Activated CD4-positive, alpha-beta memory T cell treated with anti-CD3 and anti-CD28 coated beads for 36 hours (primary cell): ENCODE measurements at regions not wholly inside any gene's neighbourhood (a gene's known extent, or its start where the extent isn't known, plus 50 kb on each side); places are given as distances from the start of the nearest gene placed in this dataset.
"Not testable (repeated sequence)": the region's sequence is repeated elsewhere in the genome, so short reads cannot be mapped to it uniquely, and the experiment has no call there.

Experiments used
- CTCF ChIA-PET: fragments of 350-600 bp; sonication (Branson Sonifier 250); formaldehyde crosslinking; loops from one replicate; lab custom pipeline; 2021; ENCODE audit warnings: antibody characterized with exemption, inconsistent platforms; lab: Charles Lee
- POLR2A ChIA-PET: fragments of 350-600 bp; sonication (Branson Sonifier 250); formaldehyde crosslinking; loops from one replicate; lab custom pipeline; 2021; ENCODE audit warnings: antibody characterized with exemption; lab: Charles Lee
- DNase-seq: peaks from one replicate; pipeline ENCODE4 v3.0.0-alpha.2; 2020
- H3K27ac Mint-ChIP-seq: one replicate; pipeline ENCODE4 v1.8.0; 2021; ENCODE audit warnings: mixed read lengths
- H3K27me3 Mint-ChIP-seq: one replicate; pipeline ENCODE4 v1.8.0; 2021; ENCODE audit warnings: mixed read lengths
- H3K36me3 Mint-ChIP-seq: one replicate; pipeline ENCODE4 v1.8.0; 2021; ENCODE audit warnings: mixed read lengths
- H3K4me1 Mint-ChIP-seq: one replicate; pipeline ENCODE4 v1.8.0; 2021; ENCODE audit warnings: low read depth, mixed read lengths
- H3K4me3 Mint-ChIP-seq: one replicate; pipeline ENCODE4 v1.8.0; 2021; ENCODE audit warnings: mild to moderate bottlenecking, mixed read lengths
- H3K9me3 Mint-ChIP-seq: one replicate; pipeline ENCODE4 v1.8.0; 2021; ENCODE audit warnings: mixed read lengths
- intact Hi-C: fragments of 100-400 bp; cut with micrococcal nuclease; formaldehyde crosslinking; loops from one replicate; pipeline ENCODE4 v1.15.1; 2023

GRCh38 chr9:751137-752051, 90.1 kb upstream of the DMRT1 start:
- Mint-ChIP-seq H3K4me3 (no peak overlapping the region), H3K36me3 (no peaks in the 10 kb centered on the region), H3K4me1 (peaks cover 48% of the 10 kb centered on the region), H3K27me3 (peaks cover 4% of the 10 kb centered on the region), H3K27ac (no peak overlapping the region), H3K9me3 (no peaks in the 10 kb centered on the region)
- POLR2A ChIA-PET = no interaction called here
- intact Hi-C loops = loop anchor here (10.0 kb wide), 1 partner anchor 237 kb away; no protein-coding TSS in a partner anchor
- CTCF ChIA-PET = interaction anchor here (0.8 to 1.1 kb wide), 2 partner anchors 136 to 171 kb away, joined by 3 read pairs; no protein-coding TSS in a partner anchor
- DNase-seq = peak; percentile 19

DNA sequence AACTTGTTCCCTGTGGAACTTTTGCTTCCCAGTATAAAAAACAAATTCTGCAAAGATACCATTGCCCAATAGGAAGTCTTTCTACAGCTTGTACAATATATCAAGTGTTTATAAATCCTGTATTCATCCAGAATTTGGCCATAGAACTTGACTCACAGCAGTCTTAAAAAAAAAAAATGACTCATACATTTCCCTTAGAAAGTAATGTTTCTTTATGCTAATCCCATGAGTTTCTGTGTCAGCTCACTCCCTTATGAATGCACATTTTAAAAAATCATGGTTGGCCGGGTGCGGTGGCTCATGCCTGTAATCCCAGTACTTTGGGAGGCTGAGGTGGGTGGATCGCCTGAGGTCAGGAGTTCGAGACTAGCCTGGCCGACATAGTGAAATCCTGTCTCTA, 89.3 kb upstream of the DMRT1 start:
- CTCF ChIA-PET = interaction anchor here (0.8 kb wide), 1 partner anchor 137 kb away, joined by 3 read pairs; no protein-coding TSS in a partner anchor

GRCh38 chr9:752681-753200, 88.8 kb upstream of the DMRT1 start:
- H3K9me3 Mint-ChIP-seq = no peaks in the 10 kb centered on the region
- H3K36me3 Mint-ChIP-seq = no peaks in the 10 kb centered on the region
- DNase-seq = no peak
- ChIA-PET CTCF (no interaction called here), POLR2A (no interaction called here)
- no peak overlapping the region for H3K27ac Mint-ChIP-seq
- H3K27me3 Mint-ChIP-seq = peaks cover 4% of the 10 kb centered on the region
- intact Hi-C loops = loop anchor here (10.0 kb wide), 1 partner anchor 238 kb away; no protein-coding TSS in a partner anchor
- peaks cover 46% of the 10 kb centered on the region for H3K4me1 Mint-ChIP-seq
- no peak overlapping the region for H3K4me3 Mint-ChIP-seq

More for the DNA sequence above, 89.3 kb upstream of the DMRT1 start:
- Mint-ChIP-seq H3K9me3 (no peaks in the 10 kb centered on the region), H3K27me3 (peaks cover 4% of the 10 kb centered on the region), H3K36me3 (no peaks in the 10 kb centered on the region), H3K4me1 (peaks cover 46% of the 10 kb centered on the region), H3K4me3 (no peak overlapping the region), H3K27ac (no peak overlapping the region)
- no peak for DNase-seq
- POLR2A ChIA-PET = no interaction called here
- intact Hi-C loops = loop anchor here (10.0 kb wide), 1 partner anchor 237 kb away; no protein-coding TSS in a partner anchor

GRCh38 chr9:753734-754133, 87.8 kb upstream of the DMRT1 start:
- H3K36me3 Mint-ChIP-seq, H3K4me3 Mint-ChIP-seq, H3K27ac Mint-ChIP-seq, CTCF ChIA-PET, DNase-seq, H3K27me3 Mint-ChIP-seq, H3K9me3 Mint-ChIP-seq, POLR2A ChIA-PET: not testable (repeated sequence)
- intact Hi-C loops = loop anchor here (10.0 kb wide), 1 partner anchor 239 kb away; no protein-coding TSS in a partner anchor
- peaks cover 40% of the 10 kb centered on the region for H3K4me1 Mint-ChIP-seq

GRCh38 chr9:754150-754931, 87.2 kb upstream of the DMRT1 start:
- Mint-ChIP-seq H3K36me3 (no peaks in the 10 kb centered on the region), H3K4me3 (no peak overlapping the region), H3K27me3 (peaks cover 7% of the 10 kb centered on the region), H3K4me1 (peaks cover 34% of the 10 kb centered on the region), H3K27ac (no peak overlapping the region), H3K9me3 (no peaks in the 10 kb centered on the region)
- POLR2A ChIA-PET = no interaction called here
- no peak for DNase-seq
- intact Hi-C loops = loop anchor here (10.0 kb wide), 1 partner anchor 240 kb away; no protein-coding TSS in a partner anchor
- CTCF ChIA-PET = interaction anchor here (1.1 to 1.7 kb wide), 2 partner anchors 10 to 255 kb away, joined by 4 read pairs; no protein-coding TSS in a partner anchor

DNA sequence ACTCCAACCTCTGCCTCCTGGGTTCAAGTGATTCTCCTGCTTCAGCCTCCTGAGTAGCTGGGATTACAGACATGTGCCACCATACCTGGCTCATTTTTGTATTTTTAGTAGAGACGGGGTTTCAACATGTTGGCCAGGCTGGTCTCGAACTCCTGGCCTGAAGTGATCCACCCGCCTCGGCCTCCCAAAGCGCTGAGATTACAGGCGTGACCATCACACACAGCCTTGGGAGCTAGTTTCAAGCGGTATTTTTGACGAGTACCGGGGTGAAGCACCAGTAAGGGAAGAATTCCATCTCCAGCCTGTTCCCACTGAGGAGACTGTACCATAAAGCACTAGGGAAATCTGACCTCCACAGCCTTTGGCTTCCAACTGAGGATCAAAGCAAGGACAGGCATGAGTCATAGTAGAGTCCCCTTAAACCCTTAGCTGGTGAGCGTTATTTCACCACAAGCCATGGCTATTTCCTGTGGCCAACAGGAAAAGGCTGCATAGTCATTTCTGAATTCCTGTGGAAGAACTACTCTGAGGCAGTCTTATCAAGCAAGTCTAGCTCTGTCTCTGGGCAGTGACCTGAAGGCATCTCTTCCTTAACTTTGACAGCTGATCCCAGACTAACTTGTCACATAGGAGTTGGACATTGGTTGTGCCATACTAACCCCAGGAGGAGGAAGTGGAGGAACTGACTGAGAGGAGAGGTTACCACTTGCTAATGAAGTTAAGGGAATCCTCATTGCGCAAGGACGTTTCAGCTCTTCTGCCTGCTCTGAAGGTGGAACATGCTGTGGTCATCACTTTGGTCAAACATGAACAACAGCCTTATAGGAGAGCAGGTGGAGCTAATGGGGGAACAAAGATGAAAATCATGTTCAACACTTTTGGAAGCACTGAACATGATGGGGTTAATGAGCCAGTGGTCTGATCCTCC, 85.8 kb upstream of the DMRT1 start:
- Mint-ChIP-seq H3K4me3 (no peak overlapping the region), H3K36me3 (no peaks in the 10 kb centered on the region), H3K4me1 (peaks cover 22% of the 10 kb centered on the region), H3K27ac (no peak overlapping the region), H3K27me3 (peaks cover 9% of the 10 kb centered on the region), H3K9me3 (no peaks in the 10 kb centered on the region)
- ChIA-PET POLR2A (no interaction called here), CTCF (interaction anchor here (1.1 to 1.7 kb wide), 2 partner anchors 9 to 254 kb away, joined by 4 read pairs; no protein-coding TSS in a partner anchor)
- DNase-seq = peak; percentile 23
- intact Hi-C loops = loop anchor here (10.0 kb wide), 1 partner anchor 241 kb away; no protein-coding TSS in a partner anchor

DNA sequence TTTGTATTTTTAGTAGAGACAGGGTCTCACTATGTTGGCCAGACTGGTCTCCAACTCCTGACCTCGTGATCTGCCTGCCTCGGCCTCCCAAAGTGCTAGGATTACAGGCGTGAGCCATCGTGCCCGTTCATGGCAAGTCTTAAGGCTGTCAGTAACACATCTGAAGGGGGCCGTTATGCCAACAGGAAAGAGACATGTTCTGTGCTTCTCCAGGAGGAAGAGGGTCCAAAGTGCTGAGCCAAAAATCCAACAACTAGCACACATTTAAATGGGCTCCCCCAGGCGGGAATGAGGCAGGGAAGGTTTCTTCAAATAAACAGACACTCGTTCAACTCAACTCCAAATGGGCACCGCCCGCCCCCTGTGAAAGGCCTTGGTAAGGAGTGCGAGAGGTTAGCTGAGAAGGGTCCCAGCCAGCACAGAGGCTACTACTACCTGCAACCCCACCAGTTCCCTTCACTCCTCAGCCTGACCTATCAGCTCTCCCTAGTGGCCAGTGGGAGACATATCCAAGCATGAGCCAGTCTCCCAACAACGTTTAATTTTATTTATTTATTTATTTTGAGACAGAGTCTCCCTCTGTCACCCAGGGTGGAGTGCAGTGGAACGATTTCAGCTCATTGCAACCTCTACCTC, 84.1 kb upstream of the DMRT1 start:
- Mint-ChIP-seq H3K4me3 (no peak overlapping the region), H3K27ac (no peak overlapping the region), H3K9me3 (no peaks in the 10 kb centered on the region), H3K27me3 (peaks cover 9% of the 10 kb centered on the region), H3K4me1 (peaks cover 9% of the 10 kb centered on the region), H3K36me3 (no peaks in the 10 kb centered on the region)
- POLR2A ChIA-PET = no interaction called here
- CTCF ChIA-PET = interaction anchor here (0.5 to 1.4 kb wide), 4 partner anchors 107 to 310 kb away, joined by 3 to 4 read pairs (median 3); no protein-coding TSS in a partner anchor
- intact Hi-C loops = loop anchor here (10.0 kb wide), 1 partner anchor 243 kb away; no protein-coding TSS in a partner anchor
- peak; percentile 14 for DNase-seq

- DNase-seq = no peak
- ChIA-PET POLR2A (interaction anchor here (0.7 kb wide), 1 partner anchor 1218 kb away, joined by 3 read pairs; no protein-coding TSS in a partner anchor), CTCF (interaction anchor here (0.7 to 1.4 kb wide), 4 partner anchors 108 to 311 kb away, joined by 3 to 4 read pairs (median 3); no protein-coding TSS in a partner anchor)
- Mint-ChIP-seq H3K4me3 (no peak overlapping the region), H3K36me3 (no peaks in the 10 kb centered on the region), H3K4me1 (peaks cover 9% of the 10 kb centered on the region), H3K27ac (no peak overlapping the region), H3K27me3 (peaks cover 9% of the 10 kb centered on the region), H3K9me3 (no peaks in the 10 kb centered on the region)
- intact Hi-C loops = loop anchor here (10.0 kb wide), 1 partner anchor 243 kb away; no protein-coding TSS in a partner anchor
Observed at GRCh38 chr9:758146-758545, 83.4 kb upstream of the DMRT1 start.

- H3K9me3 Mint-ChIP-seq = no peaks in the 10 kb centered on the region
- H3K4me1 Mint-ChIP-seq = peaks cover 11% of the 10 kb centered on the region
- ChIA-PET POLR2A (no interaction called here), CTCF (no interaction called here)
- DNase-seq = no peak
- no peak overlapping the region for H3K27ac Mint-ChIP-seq
- H3K4me3 Mint-ChIP-seq = no peak overlapping the region
- peaks cover 11% of the 10 kb centered on the region for H3K27me3 Mint-ChIP-seq
- no peaks in the 10 kb centered on the region for H3K36me3 Mint-ChIP-seq
- intact Hi-C loops = loop anchor here (10.0 kb wide), 1 partner anchor 245 kb away; no protein-coding TSS in a partner anchor
Observed at GRCh38 chr9:759541-759940, 82.0 kb upstream of the DMRT1 start.

DNA sequence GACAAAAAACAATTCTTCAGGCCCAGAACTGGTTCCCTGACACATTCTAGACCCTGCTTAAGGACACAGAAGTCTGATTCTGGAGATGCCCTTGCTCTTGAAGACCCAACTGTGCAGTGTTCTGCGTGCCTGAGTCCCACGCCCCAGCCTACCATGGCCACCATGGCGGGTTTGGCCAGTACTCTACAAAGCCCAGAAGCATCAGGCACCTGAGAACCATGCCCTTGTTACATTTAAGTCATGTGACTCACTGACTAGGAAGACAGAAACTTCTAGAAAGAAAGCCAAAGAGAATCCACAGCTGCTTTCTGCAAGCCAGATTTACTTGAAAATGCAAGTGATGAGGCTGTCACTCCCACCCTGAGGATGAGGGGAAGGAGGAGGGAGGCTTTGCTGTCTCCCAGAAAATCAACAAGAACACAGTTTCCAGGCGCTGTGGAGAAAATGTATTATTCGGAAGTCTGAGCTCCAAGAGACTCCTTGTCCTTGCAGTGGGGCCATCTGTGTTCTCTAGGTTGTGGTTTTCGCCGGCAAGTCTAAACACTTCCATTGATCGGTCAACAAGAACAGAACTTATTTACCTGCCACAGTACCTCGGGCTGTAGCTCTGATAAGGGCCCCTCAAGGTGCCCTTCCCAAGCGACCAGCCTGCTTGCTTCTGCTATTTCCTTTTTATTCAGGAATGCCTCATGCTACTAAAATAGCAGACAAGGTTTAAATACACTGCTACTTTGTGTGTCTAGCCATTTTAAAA, 81.3 kb upstream of the DMRT1 start:
- H3K4me3 Mint-ChIP-seq = no peak overlapping the region
- no peak overlapping the region for H3K27ac Mint-ChIP-seq
- ChIA-PET CTCF (no interaction called here), POLR2A (no interaction called here)
- DNase-seq = no peak
- H3K4me1 Mint-ChIP-seq = peaks cover 11% of the 10 kb centered on the region
- H3K36me3 Mint-ChIP-seq = no peaks in the 10 kb centered on the region
- peaks cover 12% of the 10 kb centered on the region for H3K27me3 Mint-ChIP-seq
- intact Hi-C loops = loop anchor here (10.0 kb wide), 1 partner anchor 245 kb away; no protein-coding TSS in a partner anchor
- H3K9me3 Mint-ChIP-seq = no peaks in the 10 kb centered on the region
